ENCODE measurements at regions not wholly inside any gene's neighbourhood (a gene's known extent, or its start where the extent isn't known, plus 50 kb on each side); places are given as distances from the start of the nearest gene placed in this dataset.

DNA sequence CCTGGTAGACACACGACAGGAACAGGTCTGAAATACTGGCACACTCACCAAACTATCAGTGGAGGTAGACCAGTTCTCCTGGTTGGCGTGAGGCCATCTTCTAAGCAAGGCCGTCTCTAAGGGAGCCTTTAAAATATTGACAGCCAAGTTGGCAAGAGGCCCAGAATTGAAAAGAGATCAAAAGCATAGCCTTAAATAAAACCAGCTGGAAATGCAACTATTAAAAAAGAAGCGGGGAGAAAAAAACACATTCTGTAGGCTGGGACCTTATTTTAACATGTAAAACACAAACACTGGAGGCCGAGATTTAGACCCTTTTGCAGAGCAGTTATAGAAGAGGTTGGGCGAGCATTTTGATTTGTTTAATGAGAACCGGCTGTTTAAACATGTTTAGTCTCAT lies 233.0 kb upstream of the CLNK start:
- H3K27ac ChIP-seq: no peak overlapping the region
- H3K4me1 ChIP-seq: no peaks in the 10 kb centered on the region
- intact Hi-C loops (cut with DNase I): no loop called here
- H3K36me3 ChIP-seq: no peaks in the 10 kb centered on the region
- H3K9me3 ChIP-seq: no peaks in the 10 kb centered on the region
- H3K27me3 ChIP-seq: no peaks in the 10 kb centered on the region
- DNase-seq (no peak), ATAC-seq (no peak)
- TF ChIP-seq, protein P1, sequence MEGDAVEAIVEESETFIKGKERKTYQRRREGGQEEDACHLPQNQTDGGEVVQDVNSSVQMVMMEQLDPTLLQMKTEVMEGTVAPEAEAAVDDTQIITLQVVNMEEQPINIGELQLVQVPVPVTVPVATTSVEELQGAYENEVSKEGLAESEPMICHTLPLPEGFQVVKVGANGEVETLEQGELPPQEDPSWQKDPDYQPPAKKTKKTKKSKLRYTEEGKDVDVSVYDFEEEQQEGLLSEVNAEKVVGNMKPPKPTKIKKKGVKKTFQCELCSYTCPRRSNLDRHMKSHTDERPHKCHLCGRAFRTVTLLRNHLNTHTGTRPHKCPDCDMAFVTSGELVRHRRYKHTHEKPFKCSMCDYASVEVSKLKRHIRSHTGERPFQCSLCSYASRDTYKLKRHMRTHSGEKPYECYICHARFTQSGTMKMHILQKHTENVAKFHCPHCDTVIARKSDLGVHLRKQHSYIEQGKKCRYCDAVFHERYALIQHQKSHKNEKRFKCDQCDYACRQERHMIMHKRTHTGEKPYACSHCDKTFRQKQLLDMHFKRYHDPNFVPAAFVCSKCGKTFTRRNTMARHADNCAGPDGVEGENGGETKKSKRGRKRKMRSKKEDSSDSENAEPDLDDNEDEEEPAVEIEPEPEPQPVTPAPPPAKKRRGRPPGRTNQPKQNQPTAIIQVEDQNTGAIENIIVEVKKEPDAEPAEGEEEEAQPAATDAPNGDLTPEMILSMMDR (IDR thresholded peaks at IDR 0.05): no peak
- no peak overlapping the region for H3K4me3 ChIP-seq

DNA sequence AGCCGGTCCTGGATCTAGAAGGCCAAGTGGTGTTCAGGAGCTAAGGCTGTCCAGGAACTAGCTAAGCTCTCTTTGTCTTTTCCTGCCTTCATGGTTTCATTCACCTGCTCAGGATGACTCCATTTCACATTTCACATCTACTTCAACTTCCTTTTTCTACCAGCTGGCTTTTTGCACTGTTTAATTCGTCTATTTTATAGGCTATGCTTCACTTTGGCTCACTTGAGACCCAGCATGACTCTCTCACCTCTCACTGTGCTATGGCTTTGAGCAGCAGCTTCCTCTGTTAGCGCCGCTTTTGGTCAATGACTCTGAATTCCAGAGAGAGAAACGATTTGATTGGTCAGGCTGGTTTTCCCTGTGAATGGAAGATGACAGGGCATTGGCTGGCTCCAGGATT lies 213.5 kb upstream of the CLNK start:
- TF ChIP-seq, protein P1 (IDR thresholded peaks at IDR 0.05): no peak
- Histone ChIP-seq H3K9me3 (no peaks in the 10 kb centered on the region), H3K27ac (no peak overlapping the region), H3K36me3 (no peaks in the 10 kb centered on the region), H3K4me3 (no peak overlapping the region), H3K27me3 (no peaks in the 10 kb centered on the region), H3K4me1 (no peaks in the 10 kb centered on the region)
- intact Hi-C loops (cut with DNase I): no loop called here
- no peak for ATAC-seq
- DNase-seq: no peak

DNA sequence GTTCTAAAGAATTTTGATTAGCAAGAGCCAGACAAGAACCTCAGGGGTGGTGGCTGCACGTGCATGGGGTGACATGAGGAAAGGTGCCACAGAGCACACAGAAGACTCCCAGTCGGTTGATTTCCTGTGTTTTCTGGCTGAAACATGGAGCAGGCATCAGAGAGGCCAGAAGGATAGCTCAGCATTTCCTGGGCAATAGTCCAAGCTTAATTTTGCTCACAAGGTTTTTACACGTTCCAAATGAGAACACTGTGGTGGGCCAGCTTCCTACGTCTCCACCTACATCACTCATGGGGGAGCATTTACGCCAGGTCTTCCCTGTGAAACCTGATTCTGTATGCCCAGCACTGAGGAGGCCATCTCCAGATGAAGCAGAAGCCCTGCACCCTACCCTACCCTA lies 212.5 kb upstream of the CLNK start:
- DNase-seq (no peak), ATAC-seq (no peak)
- no peak overlapping the region for H3K4me3 ChIP-seq
- no peaks in the 10 kb centered on the region for H3K36me3 ChIP-seq
- TF ChIP-seq, protein P1 (IDR thresholded peaks at IDR 0.05): no peak
- intact Hi-C loops (cut with DNase I): no loop called here
- no peaks in the 10 kb centered on the region for H3K4me1 ChIP-seq
- no peaks in the 10 kb centered on the region for H3K27me3 ChIP-seq
- H3K27ac ChIP-seq: no peak overlapping the region
- H3K9me3 ChIP-seq: no peaks in the 10 kb centered on the region

DNA sequence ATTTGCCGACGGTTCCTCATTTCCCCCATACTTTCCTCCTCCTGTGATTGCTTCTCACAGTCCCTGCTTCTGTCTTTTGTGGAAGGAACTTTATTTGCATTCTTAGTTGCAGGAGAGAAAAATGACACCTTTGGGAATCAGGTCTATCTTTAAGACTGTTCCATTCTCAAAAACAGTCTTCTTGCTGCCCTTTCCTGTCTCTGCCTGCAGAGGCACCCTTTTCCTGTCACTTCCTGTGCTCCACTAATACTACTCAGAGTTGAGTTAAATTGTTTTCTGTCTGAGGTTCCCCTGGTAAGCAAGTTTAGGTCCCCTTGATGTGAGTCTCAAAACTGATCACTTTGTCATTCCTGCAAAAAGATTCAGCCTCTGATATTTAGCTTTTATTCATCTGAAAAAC lies 208.8 kb upstream of the CLNK start:
- ATAC-seq (no peak), DNase-seq (no peak)
- intact Hi-C loops (cut with DNase I): no loop called here

DNA sequence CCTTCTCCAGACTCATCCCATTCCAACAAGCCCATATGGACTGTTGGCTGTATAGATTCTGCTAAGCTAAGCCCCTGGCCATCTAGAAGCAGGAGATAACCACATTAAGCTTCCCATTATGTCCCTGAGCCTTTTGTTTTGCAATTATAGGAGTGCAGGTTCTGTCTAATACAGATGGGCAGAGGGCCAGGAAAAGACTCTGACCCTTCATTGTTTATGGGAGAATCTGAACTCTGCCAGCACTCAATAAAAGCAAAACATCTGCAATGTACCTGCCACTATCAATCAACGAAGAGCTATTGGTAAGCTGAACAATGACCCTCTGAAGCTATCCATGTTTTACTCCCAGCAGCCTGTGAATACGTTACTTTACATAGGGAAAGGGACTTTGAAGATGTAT lies 207.3 kb upstream of the CLNK start:
- H3K9me3 ChIP-seq: no peaks in the 10 kb centered on the region
- no peaks in the 10 kb centered on the region for H3K4me1 ChIP-seq
- intact Hi-C loops (cut with DNase I): no loop called here
- TF ChIP-seq, protein P1 (IDR thresholded peaks at IDR 0.05): no peak
- no peaks in the 10 kb centered on the region for H3K36me3 ChIP-seq
- no peak overlapping the region for H3K4me3 ChIP-seq
- DNase-seq (no peak), ATAC-seq (no peak)
- H3K27ac ChIP-seq: no peak overlapping the region
- no peaks in the 10 kb centered on the region for H3K27me3 ChIP-seq

More for the DNA sequence above, 208.8 kb upstream of the CLNK start:
- Histone ChIP-seq H3K27ac (no peak overlapping the region), H3K9me3 (no peaks in the 10 kb centered on the region), H3K27me3 (no peaks in the 10 kb centered on the region), H3K4me3 (no peak overlapping the region), H3K4me1 (no peaks in the 10 kb centered on the region), H3K36me3 (no peaks in the 10 kb centered on the region)
- TF ChIP-seq, protein P1 (IDR thresholded peaks at IDR 0.05): peak; percentile 25

DNA sequence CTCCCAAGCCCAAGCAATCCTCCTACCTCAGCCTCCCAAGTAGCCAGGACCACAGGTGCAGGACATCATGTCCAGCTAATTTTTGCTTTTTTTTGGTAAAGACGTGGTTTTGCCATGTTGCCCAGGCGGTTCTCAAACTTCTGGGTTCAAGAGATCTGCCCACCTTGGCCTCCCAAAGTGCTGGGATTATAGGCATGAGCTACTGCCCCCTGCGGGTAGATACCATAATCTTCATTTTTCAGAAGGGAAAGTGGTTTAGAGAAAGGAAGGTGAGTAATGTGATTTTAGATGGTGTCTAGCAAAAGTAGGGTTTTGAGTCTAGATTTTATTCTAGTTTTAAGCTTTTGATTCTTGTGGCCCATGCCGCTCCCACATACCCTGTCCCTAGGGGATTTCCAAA lies 205.3 kb upstream of the CLNK start:
- TF ChIP-seq, protein P1 (IDR thresholded peaks at IDR 0.05): no peak

More for the DNA sequence above, 205.3 kb upstream of the CLNK start:
- Histone ChIP-seq H3K4me3 (no peak overlapping the region), H3K27ac (no peak overlapping the region), H3K36me3 (no peaks in the 10 kb centered on the region), H3K4me1 (no peaks in the 10 kb centered on the region), H3K27me3 (no peaks in the 10 kb centered on the region), H3K9me3 (no peaks in the 10 kb centered on the region)
- intact Hi-C loops (cut with DNase I): no loop called here
- DNase-seq (no peak), ATAC-seq (no peak)
